DOHH2 (cell line): ENCODE measurements at regions not wholly inside any gene's neighbourhood (a gene's known extent, or its start where the extent isn't known, plus 50 kb on each side); places are given as distances from the start of the nearest gene placed in this dataset.

Experiments
- H3F3A ChIP-seq: fragments of 200-600 bp; sonication (generic), shearing (Covaris generic); 2 replicates; pipeline ENCODE4 v1.6.0; 2016; ENCODE audit warnings: antibody characterized with exemption, mild to moderate bottlenecking; ENCODE audit not compliant: control insufficient read depth, insufficient read depth
- H3K27ac ChIP-seq: fragments of 200-600 bp; sonication (generic); 2 replicates; pipeline ENCODE4 v1.5.1; 2014; ENCODE audit warnings: low read depth, mild to moderate bottlenecking, low read length, moderate library complexity
- H3K27me3 ChIP-seq: fragments of 200-600 bp; sonication (generic); 2 replicates; pipeline ENCODE4 v1.6.1; 2014; ENCODE audit warnings: mild to moderate bottlenecking, low read length, mixed read lengths; ENCODE audit not compliant: control insufficient read depth
- H3K36me3 ChIP-seq: fragments of 200-600 bp; sonication (generic); 2 replicates; pipeline ENCODE4 v1.6.1; 2014; ENCODE audit warnings: mild to moderate bottlenecking, low read length, moderate library complexity, mixed read lengths; ENCODE audit not compliant: control insufficient read depth
- H3K4me1 ChIP-seq: fragments of 200-600 bp; sonication (generic); 2 replicates; pipeline ENCODE4 v1.6.1; 2014; ENCODE audit warnings: mild to moderate bottlenecking, low read length, mixed read lengths; ENCODE audit not compliant: control insufficient read depth
- H3K4me2 ChIP-seq: fragments of 200-600 bp; sonication (generic); 2 replicates; pipeline ENCODE4 v1.6.0; 2014; ENCODE audit warnings: mild to moderate bottlenecking, low read length, moderate library complexity
- H3K4me3 ChIP-seq: fragments of 200-600 bp; sonication (generic); 2 replicates; pipeline ENCODE4 v1.5.1; 2014; ENCODE audit warnings: mild to moderate bottlenecking, low read length, mixed read lengths
- H3K79me2 ChIP-seq: fragments of 200-600 bp; sonication (generic); 2 replicates; pipeline ENCODE4 v1.6.1; 2014; ENCODE audit warnings: mild to moderate bottlenecking, low read length, mixed read lengths; ENCODE audit not compliant: control insufficient read depth
- H3K9me2 ChIP-seq: fragments of 200-600 bp; sonication (generic); replicated peaks from 2 replicates; pipeline ENCODE4 v1.6.1; 2014; ENCODE audit warnings: mild to moderate bottlenecking, low read length, mixed read lengths; ENCODE audit not compliant: control insufficient read depth
- H3K9me3 ChIP-seq: fragments of 200-600 bp; sonication (generic); 2 replicates; pipeline ENCODE4 v1.6.1; 2014; ENCODE audit warnings: antibody characterized with exemption, low read length, mixed read lengths; ENCODE audit not compliant: control insufficient read depth, insufficient read depth
- H4K20me1 ChIP-seq: fragments of 200-600 bp; sonication (generic); 2 replicates; pipeline ENCODE4 v1.6.0; 2014; ENCODE audit warnings: low read depth, mild to moderate bottlenecking, antibody characterized with exemption, low read length, moderate library complexity; ENCODE audit not compliant: control insufficient read depth, insufficient read depth
- EZH2phosphoT487 ChIP-seq: fragments of 200-600 bp; sonication (generic); IDR thresholded peaks from 2 replicates; pipeline ENCODE4 v1.6.1; 2017; ENCODE audit warnings: borderline replicate concordance, mild to moderate bottlenecking, antibody characterized with exemption, low read length, moderate library complexity, mixed read lengths
- TF ChIP-seq, protein P1 (sequence below): fragments of 200-600 bp; sonication (generic); IDR thresholded peaks from one replicate; pipeline ENCODE4 v1.5.1; 2014; ENCODE audit warnings: antibody characterized with exemption, mild to moderate bottlenecking, low read depth, low read length; ENCODE audit not compliant: poor library complexity, severe bottlenecking

DNA sequence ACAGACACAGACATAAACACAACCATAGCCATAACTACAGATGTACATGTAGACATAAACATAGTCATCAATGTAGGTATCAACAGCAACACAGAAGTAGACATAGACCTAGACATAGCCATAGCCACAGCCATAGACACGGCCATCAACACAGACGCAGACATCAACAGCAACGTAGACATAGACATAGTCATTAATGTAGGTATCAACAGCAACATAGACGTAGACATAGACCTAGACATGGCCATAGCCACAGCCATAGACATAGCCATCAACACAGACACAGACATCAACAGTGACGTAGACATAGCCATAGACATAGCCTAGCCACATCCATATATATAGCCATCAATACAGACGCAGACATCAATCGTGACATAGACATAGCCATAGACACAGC, 258.3 kb upstream of the FOXQ1 start:
- H3F3A ChIP-seq = no peaks in the 10 kb centered on the region
- no peaks in the 10 kb centered on the region for H3K27me3 ChIP-seq
- no peak overlapping the region for H3K4me2 ChIP-seq
- TF ChIP-seq EZH2phosphoT487 = no peak
- H3K79me2 ChIP-seq = no peaks in the 10 kb centered on the region
- H3K4me1 ChIP-seq = no peaks in the 10 kb centered on the region
- H3K9me2 ChIP-seq = no peaks in the 10 kb centered on the region
- H3K27ac ChIP-seq = no peak overlapping the region
- no peaks in the 10 kb centered on the region for H3K36me3 ChIP-seq
- no peaks in the 10 kb centered on the region for H4K20me1 ChIP-seq
- no peak overlapping the region for H3K4me3 ChIP-seq
- no peaks in the 10 kb centered on the region for H3K9me3 ChIP-seq

DNA sequence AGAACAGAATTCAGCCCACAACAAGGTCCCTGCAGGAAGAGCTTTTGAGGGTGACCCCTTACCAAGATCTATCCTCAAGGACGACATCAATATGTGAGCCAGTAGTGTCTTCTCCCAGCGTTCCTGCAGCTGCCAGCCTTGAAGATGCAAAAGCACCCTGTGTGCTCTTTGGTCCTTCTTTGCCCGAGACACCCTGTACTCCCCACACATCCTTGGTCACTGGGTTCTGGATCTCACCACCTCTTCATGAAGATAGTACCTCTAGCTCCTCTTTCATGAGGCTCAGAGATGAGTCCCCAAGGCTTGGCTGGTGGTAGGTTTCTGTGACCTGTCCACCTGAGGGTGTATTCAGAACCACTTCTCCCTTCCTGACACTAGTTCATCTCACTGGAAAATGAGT, 259.6 kb upstream of the FOXQ1 start:
- Histone ChIP-seq H4K20me1 (no peaks in the 10 kb centered on the region), H3K9me2 (no peaks in the 10 kb centered on the region), H3K4me2 (no peak overlapping the region), H3K4me1 (no peaks in the 10 kb centered on the region), H3K27ac (no peak overlapping the region), H3K27me3 (no peaks in the 10 kb centered on the region), H3F3A (no peaks in the 10 kb centered on the region), H3K9me3 (no peaks in the 10 kb centered on the region), H3K4me3 (no peak overlapping the region), H3K36me3 (no peaks in the 10 kb centered on the region), H3K79me2 (no peaks in the 10 kb centered on the region)
- TF ChIP-seq EZH2phosphoT487 = no peak
- TF ChIP-seq, protein P1, sequence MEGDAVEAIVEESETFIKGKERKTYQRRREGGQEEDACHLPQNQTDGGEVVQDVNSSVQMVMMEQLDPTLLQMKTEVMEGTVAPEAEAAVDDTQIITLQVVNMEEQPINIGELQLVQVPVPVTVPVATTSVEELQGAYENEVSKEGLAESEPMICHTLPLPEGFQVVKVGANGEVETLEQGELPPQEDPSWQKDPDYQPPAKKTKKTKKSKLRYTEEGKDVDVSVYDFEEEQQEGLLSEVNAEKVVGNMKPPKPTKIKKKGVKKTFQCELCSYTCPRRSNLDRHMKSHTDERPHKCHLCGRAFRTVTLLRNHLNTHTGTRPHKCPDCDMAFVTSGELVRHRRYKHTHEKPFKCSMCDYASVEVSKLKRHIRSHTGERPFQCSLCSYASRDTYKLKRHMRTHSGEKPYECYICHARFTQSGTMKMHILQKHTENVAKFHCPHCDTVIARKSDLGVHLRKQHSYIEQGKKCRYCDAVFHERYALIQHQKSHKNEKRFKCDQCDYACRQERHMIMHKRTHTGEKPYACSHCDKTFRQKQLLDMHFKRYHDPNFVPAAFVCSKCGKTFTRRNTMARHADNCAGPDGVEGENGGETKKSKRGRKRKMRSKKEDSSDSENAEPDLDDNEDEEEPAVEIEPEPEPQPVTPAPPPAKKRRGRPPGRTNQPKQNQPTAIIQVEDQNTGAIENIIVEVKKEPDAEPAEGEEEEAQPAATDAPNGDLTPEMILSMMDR = no peak

DNA sequence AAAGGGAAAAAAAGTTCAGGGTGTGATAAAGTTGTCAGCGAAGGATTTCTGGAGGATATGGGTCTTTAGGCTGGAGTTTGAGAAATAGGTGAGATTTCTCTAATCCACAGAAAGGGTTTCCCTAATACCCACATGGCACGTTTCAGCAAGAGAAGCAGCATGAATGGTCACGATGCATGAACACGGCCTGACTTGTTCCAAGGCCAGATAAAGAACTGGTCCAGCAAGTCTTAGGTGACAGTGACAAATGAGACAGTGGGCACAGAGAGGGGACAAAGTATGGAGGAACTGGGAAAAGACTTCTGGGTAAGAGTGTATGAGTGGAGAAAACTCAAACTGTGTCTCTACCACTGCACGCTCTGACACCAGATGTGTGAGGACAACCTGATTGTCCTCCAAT, 262.0 kb upstream of the FOXQ1 start:
- H3K9me2 ChIP-seq = no peaks in the 10 kb centered on the region
- TF ChIP-seq, protein P1 = no peak
- TF ChIP-seq EZH2phosphoT487 = no peak
- no peaks in the 10 kb centered on the region for H4K20me1 ChIP-seq
- H3K4me2 ChIP-seq = no peak overlapping the region
- H3K4me1 ChIP-seq = no peaks in the 10 kb centered on the region
- no peaks in the 10 kb centered on the region for H3K79me2 ChIP-seq
- H3K27ac ChIP-seq = no peak overlapping the region
- H3K9me3 ChIP-seq = no peaks in the 10 kb centered on the region
- H3K36me3 ChIP-seq = no peaks in the 10 kb centered on the region
- no peaks in the 10 kb centered on the region for H3K27me3 ChIP-seq
- H3K4me3 ChIP-seq = no peak overlapping the region
- no peaks in the 10 kb centered on the region for H3F3A ChIP-seq

DNA sequence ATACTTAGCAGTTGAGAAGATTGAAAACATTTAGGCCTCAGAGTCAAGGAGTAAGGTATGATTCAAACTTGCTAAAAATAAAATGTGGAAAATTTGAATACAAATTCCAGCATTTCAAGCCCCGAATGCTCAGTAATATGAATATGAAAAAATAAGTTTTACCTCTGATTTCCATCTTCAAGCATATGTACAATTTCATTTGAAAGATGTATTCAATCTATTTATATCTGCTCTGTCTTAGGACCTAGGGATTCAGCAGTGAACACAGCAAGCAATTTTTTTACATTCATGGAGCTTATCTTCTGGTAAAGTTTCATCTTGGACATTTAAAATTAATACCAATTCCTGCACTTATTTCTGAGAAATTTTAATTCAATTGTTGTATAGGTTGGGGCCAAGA, 262.7 kb upstream of the FOXQ1 start:
- Histone ChIP-seq H3K36me3 (no peaks in the 10 kb centered on the region), H3K9me3 (no peaks in the 10 kb centered on the region), H3F3A (no peaks in the 10 kb centered on the region), H3K27me3 (no peaks in the 10 kb centered on the region), H3K27ac (no peak overlapping the region), H4K20me1 (no peaks in the 10 kb centered on the region), H3K9me2 (no peaks in the 10 kb centered on the region), H3K79me2 (no peaks in the 10 kb centered on the region), H3K4me2 (no peak overlapping the region), H3K4me3 (no peak overlapping the region), H3K4me1 (no peaks in the 10 kb centered on the region)
- TF ChIP-seq EZH2phosphoT487 = no peak
- TF ChIP-seq, protein P1 = no peak
